ENCODE measurements at regions not wholly inside any gene's neighbourhood (a gene's known extent, or its start where the extent isn't known, plus 50 kb on each side); places are given as distances from the start of the nearest gene placed in this dataset.

DNA sequence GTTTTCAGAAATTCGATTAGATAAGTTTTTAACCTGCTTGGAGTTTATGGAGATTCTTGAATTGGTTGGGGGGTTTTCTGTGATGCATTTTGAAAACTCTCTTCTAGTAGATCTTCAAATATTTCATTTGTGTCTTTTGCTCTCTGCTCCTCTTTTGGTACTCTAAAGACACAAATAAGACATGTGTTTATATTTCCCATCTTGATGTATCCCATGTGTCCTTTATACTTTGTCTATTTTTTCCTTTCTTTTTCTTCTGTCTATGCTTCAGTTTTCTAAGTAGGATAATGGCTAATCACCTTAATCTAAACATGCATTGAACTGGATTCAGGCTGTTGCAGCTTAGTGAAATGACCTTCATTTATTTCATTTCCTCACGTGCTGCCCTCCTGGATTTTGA is 63.8 kb upstream of the C1orf87 start:
- TF ChIP-seq, protein P1, sequence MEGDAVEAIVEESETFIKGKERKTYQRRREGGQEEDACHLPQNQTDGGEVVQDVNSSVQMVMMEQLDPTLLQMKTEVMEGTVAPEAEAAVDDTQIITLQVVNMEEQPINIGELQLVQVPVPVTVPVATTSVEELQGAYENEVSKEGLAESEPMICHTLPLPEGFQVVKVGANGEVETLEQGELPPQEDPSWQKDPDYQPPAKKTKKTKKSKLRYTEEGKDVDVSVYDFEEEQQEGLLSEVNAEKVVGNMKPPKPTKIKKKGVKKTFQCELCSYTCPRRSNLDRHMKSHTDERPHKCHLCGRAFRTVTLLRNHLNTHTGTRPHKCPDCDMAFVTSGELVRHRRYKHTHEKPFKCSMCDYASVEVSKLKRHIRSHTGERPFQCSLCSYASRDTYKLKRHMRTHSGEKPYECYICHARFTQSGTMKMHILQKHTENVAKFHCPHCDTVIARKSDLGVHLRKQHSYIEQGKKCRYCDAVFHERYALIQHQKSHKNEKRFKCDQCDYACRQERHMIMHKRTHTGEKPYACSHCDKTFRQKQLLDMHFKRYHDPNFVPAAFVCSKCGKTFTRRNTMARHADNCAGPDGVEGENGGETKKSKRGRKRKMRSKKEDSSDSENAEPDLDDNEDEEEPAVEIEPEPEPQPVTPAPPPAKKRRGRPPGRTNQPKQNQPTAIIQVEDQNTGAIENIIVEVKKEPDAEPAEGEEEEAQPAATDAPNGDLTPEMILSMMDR (IDR thresholded peaks at IDR 0.05; ENCODE audit: low read depth, low read length, poor library complexity, severe bottlenecking), result no peak
- TF ChIP-seq EZH2phosphoT487 (IDR thresholded peaks at IDR 0.05; ENCODE audit: borderline replicate concordance, low read length), result no peak

Data from DOHH2 (cell line).